ENCODE measurements at regions not wholly inside any gene's neighbourhood (a gene's known extent, or its start where the extent isn't known, plus 50 kb on each side); places are given as distances from the start of the nearest gene placed in this dataset.
"Not testable (repeated sequence)": the region's sequence is repeated elsewhere in the genome, so short reads cannot be mapped to it uniquely, and the experiment has no call there.

DNA sequence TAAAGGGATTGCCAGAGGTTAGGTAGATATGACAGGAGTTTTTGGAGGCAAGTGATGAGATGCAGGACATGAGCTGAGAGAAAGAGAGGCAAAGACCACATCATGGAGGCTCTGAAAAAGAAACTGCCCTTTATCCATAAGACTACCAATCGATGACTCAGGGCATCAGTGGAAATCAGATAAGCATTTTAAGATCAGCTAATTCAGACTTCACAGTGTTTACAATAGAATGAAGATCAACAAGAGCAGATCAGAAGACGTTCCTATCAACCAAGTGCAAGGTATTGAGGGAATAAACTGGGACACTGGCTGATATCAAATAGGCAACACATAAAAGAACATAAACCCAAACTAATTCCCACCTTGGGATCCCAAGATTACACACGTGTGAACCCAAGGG lies 227.2 kb downstream of the SLCO4C1 start:
- no peak overlapping the region for H3K27ac ChIP-seq (ENCODE audit: low read length)
- DNase-seq (ENCODE audit: low read depth, low spot score) = no peak
- no peak overlapping the region for H3K4me3 ChIP-seq (ENCODE audit: low read length)
- no peaks in the 10 kb centered on the region for H3K9me3 ChIP-seq (ENCODE audit: control insufficient read depth, insufficient read depth, low read length)
- H3K36me3 ChIP-seq (ENCODE audit: control insufficient read depth, insufficient read depth, low read length) = no peaks in the 10 kb centered on the region
- H3K27me3 ChIP-seq (ENCODE audit: control insufficient read depth, insufficient read depth, low read length) = no peaks in the 10 kb centered on the region
- no CpG with 5 or more reads among the region's 3 CpGs for WGBS (ENCODE audit: insufficient coverage, insufficient read length)
- H3K4me1 ChIP-seq (ENCODE audit: control insufficient read depth, insufficient read depth, low read length) = no peaks in the 10 kb centered on the region

- Histone ChIP-seq H3K4me1 (ENCODE audit: control insufficient read depth, insufficient read depth, low read length) (no peaks in the 10 kb centered on the region), H3K9me3 (ENCODE audit: control insufficient read depth, insufficient read depth, low read length) (no peaks in the 10 kb centered on the region), H3K27ac (ENCODE audit: low read length) (no peak overlapping the region), H3K4me3 (ENCODE audit: low read length) (no peak overlapping the region), H3K36me3 (ENCODE audit: control insufficient read depth, insufficient read depth, low read length) (no peaks in the 10 kb centered on the region), H3K27me3 (ENCODE audit: control insufficient read depth, insufficient read depth, low read length) (no peaks in the 10 kb centered on the region)
- no peak for DNase-seq (ENCODE audit: low read depth, low spot score)
Observed at GRCh38 chr5:102049517-102049916, 246.6 kb downstream of the SLCO4C1 start.

GRCh38 chr5:102048940-102049339 lies 247.1 kb downstream of the SLCO4C1 start:
- DNase-seq (ENCODE audit: low read depth, low spot score) = no peak
- Histone ChIP-seq H3K27ac (ENCODE audit: low read length) (no peak overlapping the region), H3K36me3 (ENCODE audit: control insufficient read depth, insufficient read depth, low read length) (no peaks in the 10 kb centered on the region), H3K27me3 (ENCODE audit: control insufficient read depth, insufficient read depth, low read length) (no peaks in the 10 kb centered on the region), H3K4me3 (ENCODE audit: low read length) (no peak overlapping the region), H3K9me3 (ENCODE audit: control insufficient read depth, insufficient read depth, low read length) (no peaks in the 10 kb centered on the region), H3K4me1 (ENCODE audit: control insufficient read depth, insufficient read depth, low read length) (no peaks in the 10 kb centered on the region)
- WGBS (ENCODE audit: insufficient coverage, insufficient read length) = no CpG with 5 or more reads among the region's 1 CpG

DNA sequence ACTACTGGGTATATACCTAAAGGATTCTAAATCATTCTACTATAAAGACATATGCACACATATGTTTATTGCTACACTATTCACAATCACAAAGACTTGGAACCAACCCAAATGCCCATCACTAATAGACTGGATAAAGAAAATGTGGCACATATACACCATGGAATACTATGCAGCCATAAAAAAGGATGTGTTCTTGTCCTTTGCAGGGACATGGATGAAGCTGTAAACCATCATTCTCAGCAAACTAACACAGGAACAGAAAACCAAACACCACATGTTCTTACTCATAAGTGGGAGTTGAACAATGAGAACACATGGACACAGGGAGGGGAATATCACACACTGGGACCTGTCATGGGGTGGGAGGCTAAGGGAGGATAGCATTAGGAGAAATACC lies 249.0 kb downstream of the SLCO4C1 start:
- H3K27ac ChIP-seq (ENCODE audit: low read length); H3K27me3 ChIP-seq (ENCODE audit: control insufficient read depth, insufficient read depth, low read length); H3K4me1 ChIP-seq (ENCODE audit: control insufficient read depth, insufficient read depth, low read length); H3K4me3 ChIP-seq (ENCODE audit: low read length); H3K36me3 ChIP-seq (ENCODE audit: control insufficient read depth, insufficient read depth, low read length); DNase-seq (ENCODE audit: low read depth, low spot score); H3K9me3 ChIP-seq (ENCODE audit: control insufficient read depth, insufficient read depth, low read length): not testable (repeated sequence)

DNA sequence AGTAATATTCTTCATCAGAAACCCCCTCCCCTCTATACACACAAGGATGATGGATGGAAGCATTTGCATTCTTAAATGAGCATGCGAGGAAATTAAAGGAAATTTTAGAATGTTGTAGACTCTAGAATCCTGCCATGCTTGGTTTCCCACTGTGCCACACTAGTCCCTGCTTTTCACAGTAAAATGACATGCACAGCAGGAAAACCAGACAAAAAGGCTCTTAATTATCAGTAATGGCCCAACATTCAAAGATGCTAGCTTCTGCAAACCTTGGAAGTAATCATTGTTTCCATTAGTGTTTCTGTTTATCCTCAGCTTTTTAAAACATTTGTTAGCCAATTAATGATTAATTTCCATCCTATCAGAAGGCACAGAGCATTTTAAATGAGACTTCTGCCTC lies 255.8 kb downstream of the SLCO4C1 start:
- no peaks in the 10 kb centered on the region for H3K4me1 ChIP-seq (ENCODE audit: control insufficient read depth, insufficient read depth, low read length)
- no CpG with 5 or more reads among the region's 1 CpG for WGBS (ENCODE audit: insufficient coverage, insufficient read length)
- DNase-seq (ENCODE audit: low read depth, low spot score) = no peak
- no peaks in the 10 kb centered on the region for H3K9me3 ChIP-seq (ENCODE audit: control insufficient read depth, insufficient read depth, low read length)
- H3K36me3 ChIP-seq (ENCODE audit: control insufficient read depth, insufficient read depth, low read length) = no peaks in the 10 kb centered on the region
- no peak overlapping the region for H3K27ac ChIP-seq (ENCODE audit: low read length)
- H3K27me3 ChIP-seq (ENCODE audit: control insufficient read depth, insufficient read depth, low read length) = no peaks in the 10 kb centered on the region
- no peak overlapping the region for H3K4me3 ChIP-seq (ENCODE audit: low read length)

DNA sequence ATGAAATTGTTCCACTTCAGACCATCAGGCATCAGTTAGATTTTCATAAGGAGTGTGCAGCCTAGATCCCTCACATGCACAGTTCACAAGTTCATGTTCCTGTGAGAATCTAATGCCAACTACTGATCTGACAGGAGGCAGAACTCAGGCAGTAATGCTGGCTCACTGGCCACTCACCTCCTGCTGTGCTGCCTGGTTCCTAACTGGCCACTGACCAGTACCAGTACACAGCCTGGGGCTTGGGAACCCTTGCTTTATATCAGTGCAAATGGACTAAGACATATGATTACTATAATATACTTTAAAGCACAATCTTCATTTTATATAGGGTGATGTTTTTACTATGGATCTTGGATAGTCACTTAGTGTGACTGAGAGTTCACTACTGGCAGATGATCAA lies 259.2 kb downstream of the SLCO4C1 start:
- no peak for DNase-seq (ENCODE audit: low read depth, low spot score)
- no peak overlapping the region for H3K4me3 ChIP-seq (ENCODE audit: low read length)

GRCh38 chr5:102031711-102032110 lies 264.4 kb downstream of the SLCO4C1 start:
- H3K4me3 ChIP-seq (ENCODE audit: low read length) = no peak overlapping the region
- no peaks in the 10 kb centered on the region for H3K9me3 ChIP-seq (ENCODE audit: control insufficient read depth, insufficient read depth, low read length)
- no peaks in the 10 kb centered on the region for H3K4me1 ChIP-seq (ENCODE audit: control insufficient read depth, insufficient read depth, low read length)
- no peak for DNase-seq (ENCODE audit: low read depth, low spot score)
- no peaks in the 10 kb centered on the region for H3K36me3 ChIP-seq (ENCODE audit: control insufficient read depth, insufficient read depth, low read length)
- no peaks in the 10 kb centered on the region for H3K27me3 ChIP-seq (ENCODE audit: control insufficient read depth, insufficient read depth, low read length)
- H3K27ac ChIP-seq (ENCODE audit: low read length) = no peak overlapping the region
- WGBS (ENCODE audit: insufficient coverage, insufficient read length) = no CpG with 5 or more reads among the region's 2 CpGs

More for the DNA sequence above, 259.2 kb downstream of the SLCO4C1 start:
- H3K27me3 ChIP-seq (ENCODE audit: control insufficient read depth, insufficient read depth, low read length) = no peaks in the 10 kb centered on the region
- H3K9me3 ChIP-seq (ENCODE audit: control insufficient read depth, insufficient read depth, low read length) = no peaks in the 10 kb centered on the region
- no peaks in the 10 kb centered on the region for H3K36me3 ChIP-seq (ENCODE audit: control insufficient read depth, insufficient read depth, low read length)
- no peaks in the 10 kb centered on the region for H3K4me1 ChIP-seq (ENCODE audit: control insufficient read depth, insufficient read depth, low read length)
- H3K27ac ChIP-seq (ENCODE audit: low read length) = no peak overlapping the region

GRCh38 chr5:102018690-102019089 lies 277.4 kb downstream of the SLCO4C1 start:
- Histone ChIP-seq H3K27me3 (ENCODE audit: control insufficient read depth, insufficient read depth, low read length) (no peaks in the 10 kb centered on the region), H3K36me3 (ENCODE audit: control insufficient read depth, insufficient read depth, low read length) (no peaks in the 10 kb centered on the region), H3K27ac (ENCODE audit: low read length) (no peak overlapping the region), H3K4me3 (ENCODE audit: low read length) (no peak overlapping the region), H3K4me1 (ENCODE audit: control insufficient read depth, insufficient read depth, low read length) (0 out of 2 replicates have a peak, but pooled peaks cover 4% of the 10 kb centered on the region), H3K9me3 (ENCODE audit: control insufficient read depth, insufficient read depth, low read length) (no peaks in the 10 kb centered on the region)
- WGBS (ENCODE audit: insufficient coverage, insufficient read length) = no CpG with 5 or more reads among the region's 8 CpGs
- DNase-seq (ENCODE audit: low read depth, low spot score) = no peak

DNA sequence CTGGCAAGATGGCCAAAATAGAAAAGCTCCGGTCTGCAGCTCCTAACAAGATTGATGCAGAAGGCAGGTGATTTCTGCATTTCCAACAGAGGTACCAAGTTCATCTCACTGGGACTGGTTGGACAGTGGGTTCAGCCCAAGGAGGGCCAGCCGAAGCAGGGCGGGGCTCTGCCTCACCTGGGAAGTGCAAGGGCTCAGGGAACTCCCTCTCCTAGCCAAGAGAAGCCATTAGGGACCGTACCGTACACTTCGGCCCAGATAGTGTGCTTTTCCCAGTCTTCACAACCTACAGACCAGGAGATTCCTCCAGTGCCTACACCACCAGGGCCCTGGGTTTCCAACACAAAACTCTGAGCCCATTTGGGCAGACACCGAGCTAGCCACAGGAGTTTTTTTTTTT lies 277.8 kb downstream of the SLCO4C1 start:
- no peak overlapping the region for H3K4me3 ChIP-seq (ENCODE audit: low read length)
- H3K27ac ChIP-seq (ENCODE audit: low read length) = no peak overlapping the region
- no peaks in the 10 kb centered on the region for H3K36me3 ChIP-seq (ENCODE audit: control insufficient read depth, insufficient read depth, low read length)
- H3K27me3 ChIP-seq (ENCODE audit: control insufficient read depth, insufficient read depth, low read length) = no peaks in the 10 kb centered on the region
- 0 out of 2 replicates have a peak, but pooled peaks cover 4% of the 10 kb centered on the region for H3K4me1 ChIP-seq (ENCODE audit: control insufficient read depth, insufficient read depth, low read length)
- WGBS (ENCODE audit: insufficient coverage, insufficient read length) = no CpG with 5 or more reads among the region's 7 CpGs
- no peaks in the 10 kb centered on the region for H3K9me3 ChIP-seq (ENCODE audit: control insufficient read depth, insufficient read depth, low read length)
- no peak for DNase-seq (ENCODE audit: low read depth, low spot score)

DNA sequence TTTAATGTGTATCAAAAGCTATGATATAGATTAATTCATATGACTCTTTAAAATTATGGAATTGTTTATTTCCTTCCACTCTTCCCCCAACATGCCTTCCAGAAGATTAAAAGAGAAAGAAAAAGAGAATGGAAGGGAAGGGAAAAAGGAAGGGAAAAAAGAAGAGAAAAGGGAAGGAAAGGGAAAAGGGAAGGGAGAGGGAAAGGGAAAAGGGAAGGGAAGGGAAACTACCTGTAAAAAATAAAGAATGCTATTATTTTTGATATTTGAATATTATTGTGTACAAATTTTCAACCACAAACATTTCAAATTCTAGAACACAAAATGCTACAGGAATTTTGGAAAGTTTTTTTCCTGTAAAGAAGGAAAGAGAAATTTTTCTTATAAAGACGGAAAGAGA lies 281.7 kb downstream of the SLCO4C1 start:
- H3K36me3 ChIP-seq (ENCODE audit: control insufficient read depth, insufficient read depth, low read length) = no peaks in the 10 kb centered on the region
- no peak overlapping the region for H3K27ac ChIP-seq (ENCODE audit: low read length)
- no peaks in the 10 kb centered on the region for H3K27me3 ChIP-seq (ENCODE audit: control insufficient read depth, insufficient read depth, low read length)
- H3K4me1 ChIP-seq (ENCODE audit: control insufficient read depth, insufficient read depth, low read length) = 0 out of 2 replicates have a peak, but pooled peaks cover 4% of the 10 kb centered on the region
- no peaks in the 10 kb centered on the region for H3K9me3 ChIP-seq (ENCODE audit: control insufficient read depth, insufficient read depth, low read length)
- no CpG with 5 or more reads among the region's 1 CpG for WGBS (ENCODE audit: insufficient coverage, insufficient read length)
- DNase-seq (ENCODE audit: low read depth, low spot score) = no peak
- H3K4me3 ChIP-seq (ENCODE audit: low read length) = no peak overlapping the region

DNA sequence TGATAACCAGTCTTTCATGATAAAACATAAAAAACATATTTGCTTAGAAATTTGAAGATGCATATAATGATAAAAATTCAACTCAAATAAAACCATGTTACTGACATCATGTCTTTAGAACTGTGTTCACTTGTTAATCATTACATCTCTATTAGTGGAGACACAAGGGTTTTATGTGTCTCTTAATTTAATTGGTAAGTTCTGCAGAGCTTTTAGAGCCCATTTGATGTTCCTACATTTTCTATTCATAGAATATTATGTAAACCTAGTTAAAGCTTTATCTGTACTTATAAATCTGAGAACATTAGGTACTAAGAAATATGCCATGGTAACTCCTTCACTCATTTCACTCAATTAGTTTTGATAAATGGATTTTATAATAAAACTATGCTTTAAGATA lies 285.4 kb downstream of the SLCO4C1 start:
- Histone ChIP-seq H3K36me3 (ENCODE audit: control insufficient read depth, insufficient read depth, low read length) (no peaks in the 10 kb centered on the region), H3K4me3 (ENCODE audit: low read length) (no peak overlapping the region), H3K9me3 (ENCODE audit: control insufficient read depth, insufficient read depth, low read length) (no peaks in the 10 kb centered on the region), H3K27me3 (ENCODE audit: control insufficient read depth, insufficient read depth, low read length) (no peaks in the 10 kb centered on the region), H3K27ac (ENCODE audit: low read length) (no peak overlapping the region), H3K4me1 (ENCODE audit: control insufficient read depth, insufficient read depth, low read length) (no peaks in the 10 kb centered on the region)
- DNase-seq (ENCODE audit: low read depth, low spot score) = no peak

Measured in iPS DF 6.9 (cell line).